Esophagus squamous epithelium (tissue), 4 donors: ENCODE measurements at regions not wholly inside any gene's neighbourhood (a gene's known extent, or its start where the extent isn't known, plus 50 kb on each side); places are given as distances from the start of the nearest gene placed in this dataset.

Experiments used
- small RNA-seq, 4 donors: library from RNA; depleted of rRNA; stranded (forward); fragments of <200 nt; gene quantifications; one replicate each; pipeline ENCODE3, GENCODE V24; 2016

Small RNA genes lying in the stretch of these regions (small RNA-seq; reads per million reads assigned to genes)
- gene RNU1-89P (0.07 to 0.27 (median 0.12) reads per million in 4 donors), gene SERF1AP1 (0 reads per million in 4 donors)
